Stimulated activated CD8-positive, alpha-beta memory T cell treated with anti-CD3 and anti-CD28 coated beads, Interleukin-7, amount 100 ng/mL, for 48 hours (primary cell): ENCODE measurements at regions not wholly inside any gene's neighbourhood (a gene's known extent, or its start where the extent isn't known, plus 50 kb on each side); places are given as distances from the start of the nearest gene placed in this dataset.

ENCODE experiments used
- DNase-seq, 2 donors: peaks; one replicate each; pipeline ENCODE4 v3.0.0-alpha.2; 2020; ENCODE audit warnings: low read depth in 1 of 2; ENCODE audit errors: extremely low read depth in 1 of 2

- no peak for DNase-seq
Observed at GRCh38 chr13:81539643-81540150, 1198.8 kb upstream of the SPRY2 start.

GRCh38 chr13:81498969-81499368, 1158.0 kb upstream of the SPRY2 start:
- no peak for DNase-seq

- no peak for DNase-seq
Observed at GRCh38 chr13:81493144-81493543, 1152.2 kb upstream of the SPRY2 start.

- no peak for DNase-seq
Observed at GRCh38 chr13:81492449-81492848, 1151.5 kb upstream of the SPRY2 start.

- no peak for DNase-seq
Observed at GRCh38 chr13:81488021-81488420, 1147.1 kb upstream of the SPRY2 start.

GRCh38 chr13:81487151-81487550, 1146.2 kb upstream of the SPRY2 start:
- DNase-seq = no peak

GRCh38 chr13:81480634-81481033, 1139.7 kb upstream of the SPRY2 start:
- DNase-seq = no peak

GRCh38 chr13:81473366-81473899, 1132.5 kb upstream of the SPRY2 start:
- DNase-seq = no peak

- DNase-seq = no peak
Observed at GRCh38 chr13:81458170-81458569, 1117.2 kb upstream of the SPRY2 start.

- DNase-seq = no peak
Observed at GRCh38 chr13:81446441-81446840, 1105.5 kb upstream of the SPRY2 start.

- no peak for DNase-seq
Observed at GRCh38 chr13:81442904-81443303, 1102.0 kb upstream of the SPRY2 start.

GRCh38 chr13:81425286-81425685, 1084.4 kb upstream of the SPRY2 start:
- DNase-seq = no peak

GRCh38 chr13:81409284-81409683, 1068.4 kb upstream of the SPRY2 start:
- DNase-seq = no peak

GRCh38 chr13:81408647-81409046, 1067.7 kb upstream of the SPRY2 start:
- no peak for DNase-seq

- DNase-seq = no peak
Observed at GRCh38 chr13:81406639-81407292, 1065.8 kb upstream of the SPRY2 start.

GRCh38 chr13:81406022-81406421, 1065.1 kb upstream of the SPRY2 start:
- DNase-seq = no peak

- DNase-seq = no peak
Observed at GRCh38 chr13:81396192-81396591, 1055.3 kb upstream of the SPRY2 start.

- DNase-seq = no peak
Observed at GRCh38 chr13:81395368-81395767, 1054.4 kb upstream of the SPRY2 start.

GRCh38 chr13:81394640-81395039, 1053.7 kb upstream of the SPRY2 start:
- no peak for DNase-seq

- DNase-seq = no peak
Observed at GRCh38 chr13:81393721-81394120, 1052.8 kb upstream of the SPRY2 start.

- DNase-seq = no peak
Observed at GRCh38 chr13:81393110-81393509, 1052.2 kb upstream of the SPRY2 start.

- no peak for DNase-seq
Observed at GRCh38 chr13:81388400-81388799, 1047.5 kb upstream of the SPRY2 start.

GRCh38 chr13:81383444-81383843, 1042.5 kb upstream of the SPRY2 start:
- DNase-seq = no peak
